ENCODE measurements at regions not wholly inside any gene's neighbourhood (a gene's known extent, or its start where the extent isn't known, plus 50 kb on each side); places are given as distances from the start of the nearest gene placed in this dataset.

DNA sequence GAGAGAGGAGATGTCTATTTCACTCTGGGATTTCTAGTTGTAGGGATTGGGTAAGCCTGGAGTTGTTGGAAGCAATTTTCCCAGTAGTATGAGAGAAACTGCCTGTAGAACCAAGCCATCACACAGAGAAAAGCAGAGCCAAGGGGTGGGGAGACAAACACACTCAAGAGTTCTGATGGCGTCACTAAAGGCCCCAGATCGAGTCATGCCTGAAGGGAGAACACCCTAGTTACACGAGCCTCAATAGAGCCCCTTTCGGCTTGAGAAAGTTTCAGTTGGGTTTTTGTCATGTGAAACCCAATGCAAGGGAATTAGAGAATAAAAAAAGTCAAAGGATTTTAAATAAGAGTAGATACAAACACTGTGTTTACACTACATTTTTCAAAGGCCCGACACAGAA lies 66.1 kb upstream of the PFN2 start:
- Histone ChIP-seq H3K4me1 (ENCODE audit: control insufficient read depth in 1 of 2, low read depth in 2 of 2) (peaks cover 0 to 22% of the 10 kb centered on the region in 2 donors), H3K27ac (no peak overlapping the region), H3K9me3 (no peaks in the 10 kb centered on the region), H3K4me3 (no peak overlapping the region), H3K27me3 (replicated peaks; ENCODE audit: insufficient read depth) (no peaks in the 10 kb centered on the region), H3K36me3 (no peaks in the 10 kb centered on the region)
- no peak for TF ChIP-seq CTCF (IDR thresholded peaks at IDR 0.05)
- ATAC-seq (ENCODE audit: insufficient number of reproducible peaks, low FRiP score, low read depth) (no peak), DNase-seq (ENCODE audit: low spot score) (no peak)

DNA sequence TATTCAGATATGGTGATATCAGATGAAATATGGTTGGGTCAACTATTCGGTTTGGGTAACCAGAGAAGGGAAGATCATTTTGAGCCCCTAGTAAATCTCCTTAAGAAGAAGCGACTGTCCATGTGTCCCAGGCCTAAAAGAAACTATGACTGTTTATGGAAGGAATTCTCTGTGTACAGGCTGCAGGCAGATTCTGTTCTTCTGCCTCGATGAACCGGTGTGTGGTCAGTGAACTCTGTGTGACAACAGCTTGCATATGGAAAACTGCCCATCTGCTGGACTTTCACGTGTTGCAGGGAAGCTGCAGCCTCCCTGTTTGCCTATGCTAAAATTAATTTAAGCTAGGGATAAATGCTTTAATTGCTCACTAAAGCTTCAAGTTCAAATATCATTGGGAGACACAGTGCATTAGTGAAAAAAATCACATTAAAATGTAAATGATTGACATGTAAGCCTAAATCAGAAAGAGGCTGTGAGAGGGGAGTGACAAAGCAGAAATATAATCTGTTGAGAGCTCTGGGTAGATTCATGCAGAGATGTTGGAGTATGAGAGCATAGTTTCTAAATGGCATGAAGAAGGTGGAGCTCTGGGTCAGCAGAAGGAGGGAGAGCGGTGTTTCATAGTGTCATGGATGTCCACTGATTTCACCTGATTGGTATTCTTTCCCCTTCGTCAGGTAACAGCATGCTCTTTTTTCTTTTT lies 65.4 kb upstream of the PFN2 start:
- H3K4me3 ChIP-seq: no peak overlapping the region
- no peaks in the 10 kb centered on the region for H3K9me3 ChIP-seq
- H3K27ac ChIP-seq: no peak overlapping the region
- H3K4me1 ChIP-seq (ENCODE audit: control insufficient read depth in 1 of 2, low read depth in 2 of 2): peaks cover 0 to 22% of the 10 kb centered on the region in 2 donors
- ATAC-seq (ENCODE audit: insufficient number of reproducible peaks, low FRiP score, low read depth) (no peak), DNase-seq (ENCODE audit: low spot score) (no peak)
- no peak for TF ChIP-seq CTCF (IDR thresholded peaks at IDR 0.05)
- H3K36me3 ChIP-seq: no peaks in the 10 kb centered on the region
- H3K27me3 ChIP-seq (replicated peaks; ENCODE audit: insufficient read depth): no peaks in the 10 kb centered on the region

GRCh38 chr3:150035301-150035779 lies 64.6 kb upstream of the PFN2 start:
- no peak for TF ChIP-seq CTCF (IDR thresholded peaks at IDR 0.05)
- Histone ChIP-seq H3K4me1 (ENCODE audit: control insufficient read depth in 1 of 2, low read depth in 2 of 2) (peaks cover under 1 to 22% of the 10 kb centered on the region in 2 donors), H3K9me3 (no peaks in the 10 kb centered on the region), H3K36me3 (no peaks in the 10 kb centered on the region), H3K27me3 (replicated peaks; ENCODE audit: insufficient read depth) (no peaks in the 10 kb centered on the region), H3K4me3 (no peak overlapping the region), H3K27ac (no peak overlapping the region)
- ATAC-seq (ENCODE audit: insufficient number of reproducible peaks, low FRiP score, low read depth) (no peak), DNase-seq (ENCODE audit: low spot score) (no peak)

DNA sequence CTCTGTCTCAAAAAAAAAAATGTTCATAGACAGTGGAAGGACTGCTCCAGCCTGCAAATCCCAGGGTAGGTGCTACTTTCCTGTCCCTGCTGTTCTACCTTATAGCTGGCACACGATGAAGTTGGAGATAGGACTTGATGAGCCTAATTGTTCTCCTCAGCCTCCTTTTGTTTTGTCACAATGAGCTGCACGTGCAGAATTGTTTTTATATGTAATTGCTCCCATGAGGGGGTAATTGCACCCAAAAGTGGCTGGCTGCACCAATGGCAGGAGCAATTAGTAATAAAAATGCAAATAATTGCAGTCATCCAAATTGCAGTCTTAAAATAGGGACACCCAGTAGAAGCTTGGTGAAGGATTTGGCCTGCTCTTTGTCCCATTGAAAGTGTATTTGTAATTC lies 63.0 kb upstream of the PFN2 start:
- ATAC-seq (ENCODE audit: insufficient number of reproducible peaks, low FRiP score, low read depth) (no peak), DNase-seq (ENCODE audit: low spot score) (no peak)
- no peaks in the 10 kb centered on the region for H3K9me3 ChIP-seq
- H3K27ac ChIP-seq: no peak overlapping the region
- H3K4me3 ChIP-seq: no peak overlapping the region
- TF ChIP-seq CTCF (IDR thresholded peaks at IDR 0.05): no peak
- no peaks in the 10 kb centered on the region for H3K27me3 ChIP-seq (replicated peaks; ENCODE audit: insufficient read depth)
- peaks cover 9 to 13% of the 10 kb centered on the region in 2 donors for H3K4me1 ChIP-seq (ENCODE audit: control insufficient read depth in 1 of 2, low read depth in 2 of 2)
- no peaks in the 10 kb centered on the region for H3K36me3 ChIP-seq

GRCh38 chr3:150030841-150031240 lies 60.1 kb upstream of the PFN2 start:
- Histone ChIP-seq H3K36me3 (no peaks in the 10 kb centered on the region), H3K27ac (no peak overlapping the region), H3K27me3 (replicated peaks; ENCODE audit: insufficient read depth) (no peaks in the 10 kb centered on the region), H3K9me3 (no peaks in the 10 kb centered on the region), H3K4me3 (no peak overlapping the region), H3K4me1 (ENCODE audit: control insufficient read depth in 1 of 2, low read depth in 2 of 2) (peaks cover 9 to 13% of the 10 kb centered on the region in 2 donors)
- no peak for ATAC-seq (ENCODE audit: insufficient number of reproducible peaks, low FRiP score, low read depth)
- no peak for TF ChIP-seq CTCF (IDR thresholded peaks at IDR 0.05)
- no peak for DNase-seq (ENCODE audit: low spot score)
